ENCODE measurements at regions not wholly inside any gene's neighbourhood (a gene's known extent, or its start where the extent isn't known, plus 50 kb on each side); places are given as distances from the start of the nearest gene placed in this dataset.

DNA sequence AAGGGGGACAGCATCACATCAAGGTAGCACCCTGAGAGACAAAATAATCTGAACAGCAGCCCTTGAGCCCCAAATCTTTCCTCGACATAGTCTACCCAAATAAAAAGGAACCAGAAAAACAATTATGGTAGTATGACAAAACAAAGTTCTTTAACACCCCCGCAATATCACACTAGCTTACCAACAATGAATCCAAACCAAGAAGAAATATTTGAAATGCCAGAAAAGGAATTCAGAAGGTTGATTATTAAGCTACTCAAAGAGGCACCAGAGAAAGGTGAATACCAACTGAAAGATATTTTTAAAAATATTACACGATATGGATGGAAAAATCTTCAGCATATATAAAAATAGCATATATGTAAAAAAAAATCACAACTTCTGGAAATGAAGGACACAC is 252.9 kb upstream of the SLITRK6 start:
- TF ChIP-seq POLR2A (IDR thresholded peaks at IDR 0.05; ENCODE audit: extremely low read depth, insufficient read length) = no peak
- TF ChIP-seq, protein P1, sequence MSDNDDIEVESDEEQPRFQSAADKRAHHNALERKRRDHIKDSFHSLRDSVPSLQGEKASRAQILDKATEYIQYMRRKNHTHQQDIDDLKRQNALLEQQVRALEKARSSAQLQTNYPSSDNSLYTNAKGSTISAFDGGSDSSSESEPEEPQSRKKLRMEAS (IDR thresholded peaks at IDR 0.05; ENCODE audit: low read depth, low read length) = no peak

All from NB4 (cell line).